ENCODE measurements at regions not wholly inside any gene's neighbourhood (a gene's known extent, or its start where the extent isn't known, plus 50 kb on each side); places are given as distances from the start of the nearest gene placed in this dataset.

- DNase-seq: no peak
These were observed 184.0 kb upstream of the GALNTL6 start for GRCh38 chr4:171629182-171629581.

GRCh38 chr4:171626554-171626953, 186.7 kb upstream of the GALNTL6 start:
- DNase-seq: no peak

GRCh38 chr4:171622729-171623128, 190.5 kb upstream of the GALNTL6 start:
- DNase-seq: no peak

GRCh38 chr4:171621646-171622045, 191.6 kb upstream of the GALNTL6 start:
- DNase-seq: no peak

- no peak for DNase-seq
These were observed 200.3 kb upstream of the GALNTL6 start for GRCh38 chr4:171612907-171613306.

- no peak for DNase-seq
These were observed 210.4 kb upstream of the GALNTL6 start for GRCh38 chr4:171602638-171603355.

- DNase-seq: no peak
These were observed 212.1 kb upstream of the GALNTL6 start for GRCh38 chr4:171601091-171601490.

- DNase-seq: no peak
These were observed 213.6 kb upstream of the GALNTL6 start for GRCh38 chr4:171599628-171600027.

GRCh38 chr4:171594293-171594692, 218.9 kb upstream of the GALNTL6 start:
- DNase-seq: no peak

GRCh38 chr4:171590716-171591115, 222.5 kb upstream of the GALNTL6 start:
- DNase-seq: no peak

- DNase-seq: no peak
These were observed 224.4 kb upstream of the GALNTL6 start for GRCh38 chr4:171588764-171589163.

- DNase-seq: no peak
These were observed 225.1 kb upstream of the GALNTL6 start for GRCh38 chr4:171588051-171588545.

GRCh38 chr4:171583790-171584189, 229.4 kb upstream of the GALNTL6 start:
- no peak for DNase-seq

GRCh38 chr4:171582961-171583581, 230.1 kb upstream of the GALNTL6 start:
- no peak for DNase-seq

- DNase-seq: no peak
These were observed 240.0 kb upstream of the GALNTL6 start for GRCh38 chr4:171573181-171573580.

GRCh38 chr4:171565130-171565788, 247.9 kb upstream of the GALNTL6 start:
- no peak for DNase-seq

- DNase-seq: no peak
These were observed 251.8 kb upstream of the GALNTL6 start for GRCh38 chr4:171561419-171561818.

- DNase-seq: no peak
These were observed 259.2 kb upstream of the GALNTL6 start for GRCh38 chr4:171553961-171554360.

- no peak for DNase-seq
These were observed 270.6 kb upstream of the GALNTL6 start for GRCh38 chr4:171542640-171543039.

- DNase-seq: no peak
These were observed 274.6 kb upstream of the GALNTL6 start for GRCh38 chr4:171538601-171539100.

GRCh38 chr4:171534391-171534790, 278.8 kb upstream of the GALNTL6 start:
- no peak for DNase-seq

GRCh38 chr4:171532968-171533367, 280.2 kb upstream of the GALNTL6 start:
- DNase-seq: no peak

GRCh38 chr4:171524903-171525302, 288.3 kb upstream of the GALNTL6 start:
- no peak for DNase-seq

GRCh38 chr4:171521726-171522125, 291.5 kb upstream of the GALNTL6 start:
- DNase-seq: no peak
